ENCODE measurements at regions not wholly inside any gene's neighbourhood (a gene's known extent, or its start where the extent isn't known, plus 50 kb on each side); places are given as distances from the start of the nearest gene placed in this dataset.
"Not testable (repeated sequence)": the region's sequence is repeated elsewhere in the genome, so short reads cannot be mapped to it uniquely, and the experiment has no call there.

DNA sequence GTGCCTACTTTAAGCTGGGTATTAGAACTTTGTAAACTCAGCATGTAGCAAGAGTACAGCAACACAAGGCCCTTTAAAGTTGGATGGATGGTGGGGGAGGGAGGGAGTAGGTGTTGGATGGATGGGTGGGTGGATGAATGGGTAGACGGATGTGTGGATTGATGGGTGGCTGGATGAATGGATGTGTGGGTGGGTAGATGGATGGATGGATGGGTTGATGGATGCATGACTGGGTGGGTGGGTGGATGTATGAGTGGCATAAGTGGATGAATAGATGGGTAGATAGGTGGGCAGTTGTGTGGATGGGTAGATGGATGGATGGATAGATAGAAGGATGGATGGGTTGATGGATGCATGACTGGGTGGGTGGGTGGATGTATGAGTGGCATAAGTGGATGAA is 209.8 kb downstream of the NPIPB11 start:
- not testable (repeated sequence) for TF ChIP-seq POLR2A (IDR thresholded peaks at IDR 0.05; ENCODE audit: low read length); GATA1 (IDR thresholded peaks at IDR 0.05; ENCODE audit: low read depth, low read length)
